Neural progenitor cell (in vitro differentiated cells): ENCODE measurements at regions not wholly inside any gene's neighbourhood (a gene's known extent, or its start where the extent isn't known, plus 50 kb on each side); places are given as distances from the start of the nearest gene placed in this dataset.

Experiments
- DNase-seq: peaks from one replicate; pipeline ENCODE4 v3.0.0-alpha.2; 2016; ENCODE audit warnings: low spot score
- H2AFZ ChIP-seq: fragments of 200-600 bp; sonication (generic); replicated peaks from 2 replicates; pipeline ENCODE4 v1.6.1; 2016; ENCODE audit warnings: antibody characterized with exemption
- H3F3A ChIP-seq: fragments of 200-600 bp; sonication (generic); 2 replicates; pipeline ENCODE4 v1.6.1; 2016; ENCODE audit warnings: antibody characterized with exemption, low read depth
- H3K27ac ChIP-seq: fragments of 200-600 bp; sonication (generic); 2 replicates; pipeline ENCODE4 v1.5.1; 2016; ENCODE audit warnings: mild to moderate bottlenecking
- H3K27me3 ChIP-seq: fragments of 200-600 bp; sonication (generic); 2 replicates; pipeline ENCODE4 v1.6.1; 2016; ENCODE audit warnings: mild to moderate bottlenecking, moderate library complexity
- H3K36me3 ChIP-seq: fragments of 200-600 bp; sonication (generic); 2 replicates; pipeline ENCODE4 v1.5.1; 2016
- H3K4me1 ChIP-seq: fragments of 200-600 bp; sonication (generic); 2 replicates; pipeline ENCODE4 v1.6.1; 2016; ENCODE audit warnings: mixed run types
- H3K4me2 ChIP-seq: fragments of 200-600 bp; sonication (generic); 2 replicates; pipeline ENCODE4 v1.6.1; 2016
- H3K4me3 ChIP-seq: fragments of 200-600 bp; sonication (generic); 2 replicates; pipeline ENCODE4 v1.5.1; 2016
- H3K79me2 ChIP-seq: fragments of 200-600 bp; sonication (generic); 2 replicates; pipeline ENCODE4 v1.6.1; 2016; ENCODE audit warnings: low read depth
- H3K9ac ChIP-seq: fragments of 200-600 bp; sonication (generic); 2 replicates; pipeline ENCODE4 v1.6.1; 2016
- H3K9me3 ChIP-seq: fragments of 200-600 bp; sonication (generic); 2 replicates; pipeline ENCODE4 v1.5.1; 2016; ENCODE audit warnings: low read depth
- H4K20me1 ChIP-seq: fragments of 200-600 bp; sonication (generic); 2 replicates; pipeline ENCODE4 v1.6.1; 2016; ENCODE audit warnings: low read depth
- H3K27ac Mint-ChIP-seq: 3 replicates; pipeline ENCODE4 v1.8.0; 2021; ENCODE audit warnings: mixed read lengths
- H3K27me3 Mint-ChIP-seq: 2 replicates; pipeline ENCODE4 v1.8.0; 2022; ENCODE audit warnings: low read depth, mild to moderate bottlenecking, inconsistent platforms, moderate library complexity, mixed read lengths; ENCODE audit not compliant: insufficient read depth
- H3K36me3 Mint-ChIP-seq: 3 replicates; pipeline ENCODE4 v1.8.0; 2021; ENCODE audit warnings: mixed read lengths
- H3K4me1 Mint-ChIP-seq: 3 replicates; pipeline ENCODE4 v1.8.0; 2021; ENCODE audit warnings: mixed read lengths
- H3K4me3 Mint-ChIP-seq: 3 replicates; pipeline ENCODE4 v1.8.0; 2021; ENCODE audit warnings: mild to moderate bottlenecking, moderate library complexity, mixed read lengths
- H3K9me3 Mint-ChIP-seq: 3 replicates; pipeline ENCODE4 v1.8.0; 2020; ENCODE audit warnings: mixed read lengths
- EZH2 ChIP-seq: fragments of 200-600 bp; sonication (generic); IDR thresholded peaks from 2 replicates; pipeline ENCODE4 v1.6.1; 2017; ENCODE audit warnings: antibody characterized with exemption, mild to moderate bottlenecking, moderate library complexity
- EZH2phosphoT487 ChIP-seq: fragments of 200-600 bp; sonication (generic); IDR thresholded peaks from 2 replicates; pipeline ENCODE4 v1.6.1; 2017; ENCODE audit warnings: antibody characterized with exemption
- TF ChIP-seq, protein P1 (sequence below): fragments of 200-600 bp; sonication (generic); IDR thresholded peaks from 2 replicates; pipeline ENCODE4 v1.5.1; 2017; ENCODE audit warnings: antibody characterized with exemption, mild to moderate bottlenecking

DNA sequence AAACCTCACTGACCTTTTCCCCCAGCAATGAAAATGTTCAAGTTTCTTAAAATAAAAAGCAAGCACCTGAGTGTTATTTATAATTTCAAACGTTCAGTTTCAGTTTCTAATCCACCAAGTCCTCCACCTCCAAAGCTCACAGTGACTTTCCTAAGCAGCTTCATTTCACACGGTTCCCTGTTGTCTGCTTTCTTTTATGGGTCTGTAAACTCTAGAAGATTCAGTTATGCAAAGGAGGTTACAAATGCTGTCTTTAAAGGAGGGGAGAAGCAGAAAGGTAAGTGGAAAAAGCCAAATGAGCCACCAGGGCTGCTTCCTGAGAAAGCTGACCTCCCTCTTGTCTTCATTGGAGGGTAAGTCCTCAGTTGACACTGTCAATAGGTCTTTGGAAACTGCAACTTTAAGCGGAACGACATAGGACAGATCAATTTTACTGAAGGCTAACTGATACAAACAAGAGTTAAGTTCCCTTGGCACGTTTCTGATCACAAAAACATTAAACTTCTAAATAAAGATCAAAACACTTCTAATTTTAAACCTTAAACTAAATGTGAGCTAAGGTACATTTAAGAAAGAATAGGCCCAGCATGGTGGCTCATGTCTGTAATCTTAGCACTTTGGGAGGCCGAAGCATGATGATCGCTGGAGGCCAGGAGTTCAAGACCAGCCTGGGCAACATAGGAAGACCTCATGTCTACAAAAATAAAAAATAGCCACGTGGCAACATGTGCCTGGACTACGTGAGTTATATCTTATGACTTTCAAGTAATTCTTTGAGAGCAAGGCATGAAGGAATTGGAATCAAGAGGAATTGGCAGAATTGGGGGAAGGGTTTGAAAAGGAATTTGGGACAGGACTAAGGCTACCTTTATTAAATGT, 151.9 kb upstream of the UBE2E1 start:
- no peak overlapping the region for H3K4me2 ChIP-seq
- H3K27ac ChIP-seq, result peak overlapping the region; percentile 63
- H3K36me3 ChIP-seq, result no peaks in the 10 kb centered on the region
- H3K9me3 Mint-ChIP-seq, result peaks cover 25% of the 10 kb centered on the region
- peaks cover 10% of the 10 kb centered on the region for H3F3A ChIP-seq
- no peaks in the 10 kb centered on the region for H3K27me3 ChIP-seq
- H3K9ac ChIP-seq, result no peak overlapping the region
- no peaks in the 10 kb centered on the region for H3K9me3 ChIP-seq
- DNase-seq, result no peak
- peaks cover 3% of the 10 kb centered on the region for H3K36me3 Mint-ChIP-seq
- no peaks in the 10 kb centered on the region for H3K79me2 ChIP-seq
- H3K4me1 Mint-ChIP-seq, result peaks cover 18% of the 10 kb centered on the region
- no peak overlapping the region for H3K4me3 ChIP-seq
- peak overlapping the region; percentile 34 for H2AFZ ChIP-seq
- TF ChIP-seq EZH2phosphoT487, result no peak
- TF ChIP-seq EZH2, result no peak
- TF ChIP-seq, protein P1, sequence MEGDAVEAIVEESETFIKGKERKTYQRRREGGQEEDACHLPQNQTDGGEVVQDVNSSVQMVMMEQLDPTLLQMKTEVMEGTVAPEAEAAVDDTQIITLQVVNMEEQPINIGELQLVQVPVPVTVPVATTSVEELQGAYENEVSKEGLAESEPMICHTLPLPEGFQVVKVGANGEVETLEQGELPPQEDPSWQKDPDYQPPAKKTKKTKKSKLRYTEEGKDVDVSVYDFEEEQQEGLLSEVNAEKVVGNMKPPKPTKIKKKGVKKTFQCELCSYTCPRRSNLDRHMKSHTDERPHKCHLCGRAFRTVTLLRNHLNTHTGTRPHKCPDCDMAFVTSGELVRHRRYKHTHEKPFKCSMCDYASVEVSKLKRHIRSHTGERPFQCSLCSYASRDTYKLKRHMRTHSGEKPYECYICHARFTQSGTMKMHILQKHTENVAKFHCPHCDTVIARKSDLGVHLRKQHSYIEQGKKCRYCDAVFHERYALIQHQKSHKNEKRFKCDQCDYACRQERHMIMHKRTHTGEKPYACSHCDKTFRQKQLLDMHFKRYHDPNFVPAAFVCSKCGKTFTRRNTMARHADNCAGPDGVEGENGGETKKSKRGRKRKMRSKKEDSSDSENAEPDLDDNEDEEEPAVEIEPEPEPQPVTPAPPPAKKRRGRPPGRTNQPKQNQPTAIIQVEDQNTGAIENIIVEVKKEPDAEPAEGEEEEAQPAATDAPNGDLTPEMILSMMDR, result no peak
- no peaks in the 10 kb centered on the region for H4K20me1 ChIP-seq
- no peak overlapping the region for H3K4me3 Mint-ChIP-seq
- H3K27ac Mint-ChIP-seq, result no peak overlapping the region
- H3K27me3 Mint-ChIP-seq, result peaks cover 5% of the 10 kb centered on the region
- peaks cover 8% of the 10 kb centered on the region for H3K4me1 ChIP-seq

DNA sequence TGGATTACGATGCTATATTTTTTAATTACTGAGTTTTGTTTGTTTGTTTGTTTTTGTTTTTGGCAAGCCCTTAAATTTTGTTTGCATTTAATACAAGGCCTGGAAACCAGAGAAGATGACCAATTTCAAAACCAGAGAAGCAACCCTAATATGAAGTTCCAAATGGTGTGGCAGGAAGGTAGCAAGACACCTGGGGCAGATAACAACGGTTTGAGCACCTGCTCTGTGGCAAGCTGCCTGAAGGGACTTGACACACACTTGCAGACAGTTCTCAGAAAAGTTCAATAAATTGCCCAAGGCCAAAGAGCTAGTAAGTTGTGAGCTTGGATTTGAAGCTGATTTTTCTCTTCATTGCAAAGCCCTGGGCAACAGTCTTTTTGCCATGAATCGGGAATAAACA, 151.2 kb upstream of the UBE2E1 start:
- Mint-ChIP-seq H3K27ac (no peak overlapping the region), H3K4me3 (no peak overlapping the region), H3K4me1 (peaks cover 18% of the 10 kb centered on the region), H3K36me3 (peaks cover 3% of the 10 kb centered on the region), H3K9me3 (peaks cover 25% of the 10 kb centered on the region), H3K27me3 (peaks cover 5% of the 10 kb centered on the region)
- Histone ChIP-seq H3K79me2 (no peaks in the 10 kb centered on the region), H3K4me2 (no peak overlapping the region), H3K27ac (no peak overlapping the region), H3F3A (peaks cover 7% of the 10 kb centered on the region), H3K27me3 (no peaks in the 10 kb centered on the region), H4K20me1 (no peaks in the 10 kb centered on the region), H3K4me3 (no peak overlapping the region), H3K36me3 (no peaks in the 10 kb centered on the region), H3K9me3 (no peaks in the 10 kb centered on the region), H3K9ac (no peak overlapping the region), H3K4me1 (peaks cover 3% of the 10 kb centered on the region), H2AFZ (no peak overlapping the region)
- no peak for DNase-seq
- TF ChIP-seq EZH2phosphoT487, result no peak
- TF ChIP-seq, protein P1, result no peak
- no peak for TF ChIP-seq EZH2

DNA sequence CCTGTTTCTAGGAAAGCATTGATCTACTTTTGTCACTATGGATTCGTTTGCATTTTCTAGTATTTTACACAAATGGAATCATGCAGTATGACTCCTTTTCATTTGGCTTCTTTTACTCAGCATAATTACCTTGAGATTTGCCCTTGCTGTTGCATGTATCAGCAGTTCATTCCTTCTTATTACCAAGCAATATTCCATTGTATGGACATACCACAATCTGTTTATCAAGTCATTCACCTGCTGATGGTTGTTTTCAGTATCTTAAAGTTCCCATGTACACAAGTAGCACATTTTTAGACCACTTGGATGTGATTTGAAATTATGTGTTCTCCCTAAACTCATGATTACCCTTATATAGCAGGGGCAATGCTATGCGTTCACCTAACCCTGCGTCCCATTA, 150.0 kb upstream of the UBE2E1 start:
- Histone ChIP-seq H4K20me1 (no peaks in the 10 kb centered on the region), H2AFZ (no peak overlapping the region), H3K36me3 (no peaks in the 10 kb centered on the region), H3K4me1 (no peaks in the 10 kb centered on the region), H3F3A (peaks cover 7% of the 10 kb centered on the region), H3K79me2 (no peaks in the 10 kb centered on the region), H3K4me3 (no peak overlapping the region), H3K9ac (no peak overlapping the region), H3K27ac (no peak overlapping the region), H3K9me3 (no peaks in the 10 kb centered on the region), H3K4me2 (no peak overlapping the region), H3K27me3 (no peaks in the 10 kb centered on the region)
- H3K4me1 Mint-ChIP-seq, result peaks cover 16% of the 10 kb centered on the region
- H3K36me3 Mint-ChIP-seq, result peaks cover 3% of the 10 kb centered on the region
- TF ChIP-seq EZH2 (no peak), EZH2phosphoT487 (no peak)
- TF ChIP-seq, protein P1, result no peak
- H3K27ac Mint-ChIP-seq, result no peak overlapping the region
- peaks cover 5% of the 10 kb centered on the region for H3K27me3 Mint-ChIP-seq
- H3K9me3 Mint-ChIP-seq, result peaks cover 25% of the 10 kb centered on the region
- DNase-seq, result no peak
- H3K4me3 Mint-ChIP-seq, result no peak overlapping the region
